Gastroesophageal sphincter (tissue), 3 donors: ENCODE measurements at regions not wholly inside any gene's neighbourhood (a gene's known extent, or its start where the extent isn't known, plus 50 kb on each side); places are given as distances from the start of the nearest gene placed in this dataset.

Experiments used
- CTCF ChIP-seq, 4 experiments: fragments of 200-600 bp in 2 of 4; fragments of 450-650 bp in 2 of 4; sonication (generic) in 1 of 4; IDR thresholded peaks; one replicate each; pipeline ENCODE4 v1.5.1; 2017 to 2019; ENCODE audit warnings: antibody characterized with exemption in 4 of 4, mild to moderate bottlenecking in 2 of 4, moderate library complexity in 2 of 4
- POLR2AphosphoS5 ChIP-seq: sonication (generic); formaldehyde crosslinking; IDR thresholded peaks from one replicate; pipeline ENCODE4 v1.6.1; 2017; ENCODE audit warnings: antibody characterized with exemption

GRCh38 chr4:26206339-26206738, 114.5 kb upstream of the RBPJ start:
- TF ChIP-seq CTCF (IDR thresholded peaks at IDR 0.05) (no peak), POLR2AphosphoS5 (peak; percentile 58)
